Astrocyte of the spinal cord (primary cell): ENCODE measurements at regions not wholly inside any gene's neighbourhood (a gene's known extent, or its start where the extent isn't known, plus 50 kb on each side); places are given as distances from the start of the nearest gene placed in this dataset.

ENCODE experiments used
- DNase-seq: peaks from one replicate; pipeline ENCODE4 v3.0.0; 2011; ENCODE audit warnings: low read depth, low spot score
- H3K4me3 ChIP-seq: 2 replicates; pipeline ENCODE4 v1.5.1; 2011; ENCODE audit warnings: low read depth, mild to moderate bottlenecking, low read length, moderate library complexity
- in situ Hi-C: cut with HindIII; loops from 2 replicates; pipeline ENCODE4 v1.10.0; 2017; ENCODE audit warnings: low sequenced_read_pairs
- TF ChIP-seq, protein P1 (sequence below): IDR thresholded peaks from 2 replicates; pipeline ENCODE4 v1.5.1; 2012; ENCODE audit warnings: low read depth, mild to moderate bottlenecking, low read length, inconsistent platforms

DNA sequence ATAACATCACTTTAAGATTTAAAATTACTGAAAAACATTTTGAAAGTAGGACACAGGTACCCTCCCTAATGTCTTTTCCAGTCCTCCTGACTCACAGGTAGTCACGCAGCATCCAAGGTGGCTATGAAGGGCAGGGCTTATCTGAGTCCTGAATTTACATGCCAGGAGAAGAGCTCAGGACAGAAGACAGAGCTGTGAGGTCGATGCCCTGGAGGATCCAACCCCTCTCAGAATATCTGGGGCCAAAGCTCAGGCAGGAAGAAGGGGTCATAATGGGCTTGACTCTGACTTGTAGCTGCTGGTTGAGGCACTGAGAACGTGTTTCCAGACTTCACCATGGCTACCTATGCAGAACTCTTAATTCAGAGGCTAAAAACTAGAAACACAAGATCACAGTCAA, 177.5 kb downstream of the AASDH start:
- in situ Hi-C loops = no loop called here
- DNase-seq = no peak
- TF ChIP-seq, protein P1, sequence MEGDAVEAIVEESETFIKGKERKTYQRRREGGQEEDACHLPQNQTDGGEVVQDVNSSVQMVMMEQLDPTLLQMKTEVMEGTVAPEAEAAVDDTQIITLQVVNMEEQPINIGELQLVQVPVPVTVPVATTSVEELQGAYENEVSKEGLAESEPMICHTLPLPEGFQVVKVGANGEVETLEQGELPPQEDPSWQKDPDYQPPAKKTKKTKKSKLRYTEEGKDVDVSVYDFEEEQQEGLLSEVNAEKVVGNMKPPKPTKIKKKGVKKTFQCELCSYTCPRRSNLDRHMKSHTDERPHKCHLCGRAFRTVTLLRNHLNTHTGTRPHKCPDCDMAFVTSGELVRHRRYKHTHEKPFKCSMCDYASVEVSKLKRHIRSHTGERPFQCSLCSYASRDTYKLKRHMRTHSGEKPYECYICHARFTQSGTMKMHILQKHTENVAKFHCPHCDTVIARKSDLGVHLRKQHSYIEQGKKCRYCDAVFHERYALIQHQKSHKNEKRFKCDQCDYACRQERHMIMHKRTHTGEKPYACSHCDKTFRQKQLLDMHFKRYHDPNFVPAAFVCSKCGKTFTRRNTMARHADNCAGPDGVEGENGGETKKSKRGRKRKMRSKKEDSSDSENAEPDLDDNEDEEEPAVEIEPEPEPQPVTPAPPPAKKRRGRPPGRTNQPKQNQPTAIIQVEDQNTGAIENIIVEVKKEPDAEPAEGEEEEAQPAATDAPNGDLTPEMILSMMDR = no peak
- no peak overlapping the region for H3K4me3 ChIP-seq

DNA sequence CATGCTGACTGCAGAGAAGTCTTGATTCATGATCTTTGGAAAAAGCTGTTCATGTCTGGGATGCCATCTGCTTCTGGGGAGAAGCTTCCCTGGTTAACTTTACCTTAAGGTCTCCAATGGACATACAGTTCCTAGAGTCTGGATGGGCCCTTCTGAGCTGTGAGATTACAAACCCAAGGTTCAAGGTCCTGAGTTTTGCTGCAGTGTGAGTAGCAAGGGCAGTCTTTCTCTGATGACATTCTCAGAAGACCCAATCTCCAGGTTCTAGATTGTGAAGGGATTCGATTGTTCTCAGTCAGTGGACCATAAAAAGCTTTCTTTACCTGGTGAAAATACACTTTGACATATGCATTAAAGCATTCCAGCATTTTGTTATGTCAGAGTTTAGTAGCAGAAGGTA, 179.2 kb downstream of the AASDH start:
- no peak overlapping the region for H3K4me3 ChIP-seq
- in situ Hi-C loops = no loop called here
- TF ChIP-seq, protein P1 = no peak
- DNase-seq = no peak

DNA sequence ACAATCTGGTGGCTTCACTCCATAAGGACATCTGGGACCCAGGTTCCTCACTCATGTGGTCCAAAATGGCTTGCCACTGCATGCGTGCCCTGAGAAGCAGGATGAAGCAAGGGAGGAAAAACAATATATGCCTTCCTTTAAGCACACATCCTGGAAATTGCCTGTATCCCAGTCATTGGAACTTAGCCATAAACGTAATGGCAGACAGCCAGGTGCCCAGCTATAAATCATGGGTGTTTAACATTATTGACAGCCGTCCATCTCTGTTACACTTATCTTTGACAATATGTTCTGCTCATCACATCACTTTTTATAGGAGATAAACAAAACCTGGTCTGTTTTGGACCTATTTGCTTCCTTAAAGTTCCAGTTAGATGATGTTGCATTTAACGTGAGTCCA, 181.0 kb downstream of the AASDH start:
- TF ChIP-seq, protein P1 = no peak
- DNase-seq = no peak
- in situ Hi-C loops = no loop called here
- no peak overlapping the region for H3K4me3 ChIP-seq

DNA sequence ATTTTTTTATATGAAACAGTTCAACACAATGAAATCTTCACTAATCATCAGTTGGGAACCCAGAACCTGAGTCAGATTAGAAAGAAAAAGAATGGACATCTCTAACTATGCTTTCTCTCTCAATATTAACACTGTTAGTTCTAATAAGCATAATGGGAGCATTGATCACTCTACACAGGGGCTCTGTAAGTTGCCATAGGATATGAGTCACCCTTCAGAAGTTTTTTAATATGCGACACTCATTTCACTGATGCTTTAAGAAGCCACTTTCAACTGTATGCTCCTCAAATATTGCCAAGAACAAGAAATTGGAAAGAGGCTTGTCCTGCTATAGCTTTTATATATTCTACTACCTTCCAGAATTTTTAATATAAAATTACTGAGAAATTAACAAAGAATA, 187.0 kb downstream of the AASDH start:
- TF ChIP-seq, protein P1 = no peak
- in situ Hi-C loops = no loop called here
- DNase-seq = no peak
- no peak overlapping the region for H3K4me3 ChIP-seq

DNA sequence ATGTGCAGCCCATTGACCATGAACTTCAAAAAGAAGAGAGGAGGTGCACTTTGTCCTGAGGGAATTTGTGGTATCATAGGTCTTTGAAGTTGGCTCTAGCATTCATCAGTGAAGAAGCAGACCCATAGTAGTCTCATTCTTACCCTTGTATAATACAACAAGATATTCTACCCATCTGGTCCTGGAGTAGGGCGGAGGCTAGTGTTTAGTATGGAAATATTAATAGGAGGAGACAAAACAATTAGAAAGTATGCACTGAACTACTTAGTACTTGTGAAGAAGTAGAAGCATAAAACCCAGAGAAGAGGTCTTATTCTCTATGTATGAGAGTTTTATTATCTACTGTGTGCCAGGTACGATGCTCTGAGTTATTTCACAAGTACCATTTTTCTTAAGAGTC, 189.0 kb downstream of the AASDH start:
- in situ Hi-C loops = no loop called here
- H3K4me3 ChIP-seq = no peak overlapping the region
- no peak for DNase-seq
- TF ChIP-seq, protein P1 = no peak

DNA sequence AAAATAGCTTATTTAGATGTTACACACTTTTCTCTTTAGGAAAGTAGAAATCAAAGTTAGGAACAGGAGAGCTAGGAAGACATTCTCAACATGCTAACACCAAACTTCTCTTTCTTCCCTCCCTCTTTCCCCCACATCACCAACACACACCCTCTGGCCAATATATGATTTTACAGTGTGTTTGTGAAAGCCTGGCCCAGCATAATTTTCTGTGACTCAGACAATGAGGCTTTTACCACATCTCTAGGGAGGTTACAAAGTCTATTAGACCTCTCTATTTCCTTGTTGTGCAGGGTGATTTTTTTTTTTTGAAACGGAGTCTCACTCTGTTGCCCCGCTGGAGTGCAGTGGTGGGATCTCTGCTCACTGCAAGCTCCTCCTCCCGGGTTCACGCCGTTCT, 189.9 kb downstream of the AASDH start:
- TF ChIP-seq, protein P1 = no peak
- no peak overlapping the region for H3K4me3 ChIP-seq
- in situ Hi-C loops = no loop called here
- peak; percentile 19 for DNase-seq

DNA sequence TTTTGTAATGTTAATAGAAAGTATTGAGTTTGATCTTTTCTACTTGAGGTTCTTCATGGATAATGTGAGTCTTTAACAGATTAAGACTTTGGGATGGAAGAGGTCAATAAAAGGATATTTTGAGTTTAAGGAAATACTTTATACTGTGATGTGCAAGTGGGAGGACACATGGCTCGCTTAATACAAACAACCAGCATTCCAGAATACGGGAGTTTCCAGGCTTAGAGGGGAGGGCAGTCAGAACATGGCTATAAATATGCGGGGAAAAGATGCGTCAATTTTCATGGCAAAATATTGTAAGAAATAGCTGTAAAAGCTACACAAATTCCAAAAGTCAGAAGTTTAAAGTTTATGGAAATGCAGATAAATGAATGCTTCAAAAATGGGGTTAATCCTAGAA, 192.3 kb downstream of the AASDH start:
- no peak for DNase-seq
- TF ChIP-seq, protein P1 = no peak
- in situ Hi-C loops = no loop called here
- H3K4me3 ChIP-seq = no peak overlapping the region
